HG03571 (cell line): ENCODE measurements at regions not wholly inside any gene's neighbourhood (a gene's known extent, or its start where the extent isn't known, plus 50 kb on each side); places are given as distances from the start of the nearest gene placed in this dataset.
"Not testable (repeated sequence)": the region's sequence is repeated elsewhere in the genome, so short reads cannot be mapped to it uniquely, and the experiment has no call there.

ENCODE experiments used
- ATAC-seq: cut with Tn5 transposase; IDR thresholded peaks from one replicate; pipeline ENCODE4 v1.9.1; 2021; ENCODE audit not compliant: unreplicated experiment

DNA sequence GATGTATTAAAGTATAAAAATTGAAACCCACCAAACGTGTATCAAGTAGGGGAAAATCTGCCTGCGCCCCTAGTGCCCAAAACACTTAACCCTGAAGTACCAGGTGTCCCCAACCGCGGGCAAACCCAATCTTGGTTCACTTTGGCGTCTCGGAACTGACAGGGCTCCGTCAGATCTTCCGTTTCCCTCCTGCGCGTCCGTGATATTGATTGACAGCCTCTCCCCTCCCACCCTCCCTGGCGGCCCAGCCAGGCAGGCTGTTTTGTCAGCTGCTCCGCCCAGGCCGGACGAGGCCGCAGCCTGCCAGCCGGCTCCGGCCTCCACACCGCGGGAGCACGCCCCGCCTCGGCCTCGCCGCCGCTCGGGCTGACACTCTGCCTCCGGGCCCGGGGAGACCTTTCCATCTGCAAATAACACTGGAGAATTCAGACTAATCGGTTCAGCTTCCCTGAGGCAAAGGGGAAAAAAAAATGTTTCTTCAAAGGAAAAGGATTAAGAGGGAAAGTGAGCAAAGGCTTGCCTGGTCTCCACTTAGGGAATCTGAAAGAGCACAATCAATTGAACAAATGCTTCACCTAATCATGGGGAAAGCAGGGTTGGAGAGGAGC, 234.9 kb upstream of the MCHR2 start:
- peak; percentile 100 for ATAC-seq

DNA sequence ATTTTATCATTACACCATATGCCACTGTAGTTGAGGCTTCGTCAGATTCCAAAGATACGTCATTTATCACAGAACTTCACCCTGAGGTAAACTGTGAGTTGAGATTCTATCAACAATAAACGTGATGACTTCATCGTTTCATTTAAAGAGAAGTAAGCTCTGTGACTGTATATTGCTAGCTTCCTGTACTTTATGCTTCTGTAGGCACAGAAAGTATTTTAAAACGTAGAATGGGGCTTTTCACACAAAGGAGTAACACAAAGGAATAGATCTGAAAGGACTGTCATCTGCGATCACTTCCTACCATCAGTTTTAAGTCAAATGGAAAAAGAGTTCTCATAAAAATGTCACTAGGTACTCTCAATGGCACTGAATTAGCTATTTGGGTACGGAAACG, 234.4 kb upstream of the MCHR2 start:
- no peak for ATAC-seq

DNA sequence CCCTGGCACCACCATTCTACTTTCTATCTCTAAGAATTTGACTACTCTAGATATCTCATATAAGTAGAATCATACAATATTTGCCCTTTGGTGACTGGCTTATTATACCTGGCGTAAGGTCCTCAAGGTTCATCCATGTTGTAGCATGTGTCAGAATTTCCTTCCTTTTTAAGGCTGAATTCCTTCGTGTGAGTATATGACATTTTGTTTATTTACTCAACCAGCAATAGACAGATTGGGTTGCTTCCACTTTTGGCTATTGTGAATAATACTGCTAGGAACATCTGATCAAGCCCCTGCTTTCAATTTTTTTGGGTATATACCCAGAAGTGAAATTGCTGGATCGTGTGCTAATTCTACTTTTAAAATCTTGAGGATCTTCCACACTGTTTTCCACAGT, 232.8 kb upstream of the MCHR2 start:
- ATAC-seq: no peak

DNA sequence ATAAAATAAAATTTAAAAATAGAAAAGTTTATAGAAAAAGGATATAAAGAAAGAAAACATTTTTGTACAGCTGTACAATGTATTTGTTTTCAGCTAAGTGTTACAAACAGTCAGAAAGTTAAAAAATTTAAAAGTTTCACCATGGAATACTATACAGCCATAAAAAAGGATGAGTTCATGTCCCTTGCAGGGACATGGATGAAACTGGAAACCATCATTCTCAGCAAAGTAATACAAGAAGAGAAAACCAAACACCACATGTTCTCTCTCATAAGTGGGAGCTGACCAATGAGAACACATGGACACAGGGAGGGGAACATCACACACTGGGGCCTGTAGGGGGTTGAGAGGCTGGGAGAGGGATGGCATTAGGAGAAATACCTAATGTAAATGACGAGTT, 229.9 kb upstream of the MCHR2 start:
- not testable (repeated sequence) for ATAC-seq

DNA sequence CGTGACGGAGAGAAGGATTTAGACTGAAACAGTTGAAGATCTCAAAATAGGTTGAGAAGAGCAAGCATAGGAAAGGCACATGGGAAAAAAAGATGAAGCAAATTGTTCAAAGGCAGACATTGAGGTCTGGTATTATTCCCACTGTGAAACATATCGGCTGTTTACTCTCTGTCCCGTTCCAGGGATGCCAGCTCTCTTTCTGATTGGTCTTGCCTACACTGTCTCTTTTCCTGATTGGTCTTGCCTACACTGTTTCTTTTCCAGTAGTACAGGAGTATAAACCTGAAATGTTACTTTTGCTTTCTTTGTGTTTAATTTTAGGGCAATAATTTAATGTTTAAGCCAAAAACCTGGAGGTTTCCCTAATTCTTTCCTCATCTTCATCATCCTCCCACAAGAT, 226.5 kb upstream of the MCHR2 start:
- ATAC-seq: no peak

DNA sequence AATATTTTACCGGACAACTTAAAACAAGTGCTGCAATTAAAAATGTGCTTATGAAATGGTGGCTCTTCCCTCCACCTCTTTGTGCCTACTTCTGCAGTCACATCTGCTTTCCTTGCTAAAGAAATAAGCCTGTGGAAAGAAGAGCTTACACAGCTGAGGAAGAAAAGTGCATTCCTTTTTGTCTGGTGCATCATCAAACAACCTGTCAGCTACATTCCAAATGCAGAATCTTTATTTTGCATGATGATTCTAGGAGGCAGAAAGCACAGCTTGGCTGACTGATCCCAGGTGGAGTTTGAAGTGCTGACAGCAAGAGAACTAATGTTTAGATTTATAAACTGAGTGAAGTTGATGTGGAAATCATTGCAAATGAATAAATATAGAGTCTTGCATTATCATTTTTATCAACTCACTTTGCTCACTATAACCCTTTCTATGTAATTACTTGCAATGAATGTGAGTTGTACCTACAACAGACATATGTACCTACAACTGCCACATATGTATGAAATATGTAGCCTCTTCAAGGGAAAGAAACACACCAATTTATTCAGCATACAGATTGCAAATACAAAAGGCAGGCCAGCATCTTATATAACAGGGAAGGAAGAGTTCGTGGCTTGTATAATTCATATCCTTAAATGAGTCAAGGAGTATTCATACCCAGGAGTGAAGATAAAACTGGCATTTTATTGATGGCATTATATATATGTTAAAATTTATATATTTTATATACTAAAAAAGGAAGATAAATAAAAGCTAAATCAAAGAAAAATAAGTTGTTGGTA, 223.4 kb upstream of the MCHR2 start:
- ATAC-seq: no peak

DNA sequence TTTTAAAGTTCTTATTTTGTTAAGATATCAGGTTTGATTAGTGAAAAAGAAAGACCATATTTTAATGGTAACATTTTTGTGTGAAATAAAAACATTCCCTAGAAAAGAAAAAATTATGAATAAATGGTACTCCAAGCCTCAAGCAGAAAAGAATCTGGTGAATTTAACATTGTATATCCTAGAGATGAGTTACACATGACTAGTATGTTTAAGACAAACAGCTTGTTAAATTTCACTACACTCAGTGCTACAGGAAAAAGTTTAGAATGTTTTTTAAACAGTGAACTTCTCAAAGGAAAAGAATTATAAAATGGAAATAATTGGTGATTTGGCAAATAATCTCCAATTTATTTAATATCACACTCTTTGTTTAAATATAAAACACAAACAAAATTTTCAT, 222.7 kb upstream of the MCHR2 start:
- ATAC-seq: no peak

DNA sequence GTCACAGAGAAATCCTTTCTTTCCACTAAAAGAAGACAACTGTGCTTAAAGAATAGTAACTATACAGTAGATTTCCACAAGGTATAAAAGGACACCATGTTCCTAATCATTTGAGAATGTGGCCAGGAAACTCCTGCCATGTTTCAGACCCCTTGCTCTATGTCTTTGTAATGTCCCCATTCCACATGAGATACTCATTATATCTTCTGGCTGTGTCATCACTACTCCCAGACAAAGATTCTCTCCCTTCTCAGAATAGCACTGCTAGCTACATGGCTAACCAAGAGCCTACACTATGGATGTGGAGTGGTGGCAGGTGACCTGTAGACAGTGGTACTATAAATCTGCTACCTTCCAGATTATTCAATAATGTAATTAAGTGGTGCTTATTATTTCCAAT, 218.1 kb upstream of the MCHR2 start:
- no peak for ATAC-seq

DNA sequence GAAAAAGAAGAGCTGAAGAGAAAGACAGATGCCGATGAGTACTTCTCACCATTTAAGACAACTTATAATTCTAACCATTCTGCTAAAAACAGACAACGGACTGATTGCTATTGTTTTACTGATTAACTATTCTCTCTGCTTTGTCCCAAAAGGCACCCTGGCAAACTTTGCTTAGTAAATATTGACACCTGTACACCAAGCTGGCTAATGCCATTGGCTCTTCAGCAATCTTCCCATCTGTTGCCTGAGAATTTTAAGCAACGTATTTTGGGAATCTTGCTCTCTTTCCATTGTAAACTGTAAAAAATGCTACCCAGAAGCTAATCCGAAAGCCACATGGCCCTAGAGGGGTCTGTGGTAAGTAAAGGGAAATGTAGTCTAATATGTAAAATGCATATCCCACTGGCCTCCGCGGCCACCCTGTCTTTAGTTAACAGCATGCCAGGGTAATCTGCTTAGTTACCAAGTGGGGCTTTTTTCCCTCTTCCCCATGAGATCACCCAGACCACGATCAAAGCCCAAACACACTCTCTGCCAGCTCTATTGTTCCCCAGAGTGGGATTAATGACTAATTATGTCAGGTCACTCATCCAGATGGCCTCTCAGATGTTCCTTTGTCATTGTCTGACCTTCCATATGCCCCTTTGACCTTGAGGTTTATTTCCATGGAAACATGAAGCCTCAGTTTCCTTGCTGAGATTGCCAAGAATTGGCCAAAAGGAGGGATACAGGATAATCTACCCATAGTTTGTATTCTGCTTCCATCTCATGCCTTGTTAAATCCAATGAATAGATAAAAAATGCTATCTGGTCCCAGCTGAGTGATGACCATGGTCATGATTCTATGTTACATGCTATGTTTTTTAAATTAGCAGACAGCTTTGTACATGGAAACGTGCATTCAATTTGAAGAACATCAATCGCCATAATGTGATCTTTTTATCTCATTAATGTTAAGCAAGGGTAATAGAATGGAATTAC, 216.4 kb upstream of the MCHR2 start:
- ATAC-seq: no peak

DNA sequence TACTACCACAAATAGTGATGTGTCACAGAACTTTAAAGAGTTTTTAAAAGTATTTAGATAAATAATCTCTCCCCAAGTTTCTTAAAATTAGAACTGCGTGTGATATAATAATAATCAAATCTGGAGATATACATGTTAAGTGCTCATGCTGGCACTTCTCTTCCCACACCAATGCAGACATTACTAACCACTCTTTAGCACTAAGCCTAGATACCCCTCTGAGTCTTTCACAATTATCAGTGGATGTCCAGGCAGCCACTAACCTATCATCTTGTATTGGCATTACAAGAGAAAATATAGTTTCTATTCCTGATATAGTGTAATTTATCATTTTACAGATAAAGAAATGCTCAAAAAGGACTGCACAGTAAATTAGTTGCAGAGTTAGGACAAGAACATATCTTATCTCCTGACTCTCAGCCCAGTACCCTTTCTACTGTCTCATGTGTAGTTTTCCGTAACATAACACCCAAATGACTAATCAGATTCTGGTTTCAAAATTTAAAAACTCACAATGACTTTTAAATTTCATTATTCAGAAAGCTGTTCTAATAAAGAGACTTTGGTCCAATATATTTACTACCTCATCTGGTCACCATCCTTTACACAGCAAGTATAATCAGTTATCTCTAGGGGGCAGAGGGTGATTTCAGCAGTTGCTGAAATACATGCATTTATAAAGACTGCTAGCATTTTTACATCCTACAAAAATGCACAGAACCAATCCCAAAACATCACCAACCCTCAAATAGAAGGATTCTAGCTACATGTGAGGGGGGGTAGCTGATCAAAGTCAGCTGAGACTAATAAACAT, 215.5 kb upstream of the MCHR2 start:
- ATAC-seq: no peak

DNA sequence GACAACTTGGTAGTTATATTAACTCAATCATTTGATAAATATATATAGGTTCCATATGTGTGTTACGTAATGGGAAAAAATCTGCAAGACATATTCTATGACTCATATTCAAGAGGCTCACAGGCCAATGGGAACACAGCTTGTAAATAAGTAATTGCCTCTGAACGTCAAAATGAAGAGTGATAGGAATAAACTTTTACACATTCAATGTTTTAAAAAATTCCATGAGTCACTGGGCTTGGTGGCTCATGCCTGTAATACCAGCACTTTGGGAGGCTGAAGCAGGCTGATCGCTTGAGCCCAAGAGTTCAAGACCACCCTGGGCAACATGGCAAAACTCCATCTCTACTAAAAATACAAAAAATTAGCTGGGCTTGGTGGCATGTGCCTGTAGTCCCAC, 209.4 kb upstream of the MCHR2 start:
- ATAC-seq: no peak

DNA sequence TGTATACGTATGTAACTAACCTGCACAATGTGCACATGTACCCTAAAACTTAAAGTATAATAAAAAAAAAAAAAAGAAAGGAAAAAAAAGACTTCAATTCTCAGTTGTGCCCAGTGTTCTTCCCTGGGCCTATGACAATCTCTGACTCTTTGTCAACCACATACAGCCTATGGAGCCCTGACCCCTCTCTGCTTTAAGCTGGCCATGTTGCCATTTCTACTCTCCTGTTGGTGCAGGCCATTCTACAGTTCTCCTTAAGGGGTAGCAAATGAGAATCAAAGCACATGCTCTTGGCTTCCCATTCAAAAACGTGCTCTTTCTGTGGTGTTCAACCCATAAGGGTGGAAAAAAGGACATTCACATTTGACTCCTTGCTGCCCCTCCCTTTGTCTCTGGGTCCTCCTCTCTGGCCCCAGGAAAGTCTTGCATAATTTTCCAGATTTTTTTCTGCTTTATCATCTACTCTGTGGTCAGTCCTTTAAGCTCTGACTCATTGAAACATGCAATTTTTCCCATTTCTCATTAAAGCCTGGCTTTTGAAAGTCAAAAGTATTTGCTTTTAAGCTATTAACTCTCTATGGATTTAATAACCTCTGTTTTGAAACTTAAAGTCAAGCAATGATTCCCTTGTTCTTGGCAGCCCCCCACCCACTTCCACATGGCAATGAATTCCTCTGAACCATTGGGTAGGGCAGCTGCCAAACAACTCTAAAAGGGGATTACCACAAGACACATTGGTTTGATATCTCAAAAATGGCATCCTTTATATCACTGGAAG, 208.6 kb upstream of the MCHR2 start:
- ATAC-seq: no peak

DNA sequence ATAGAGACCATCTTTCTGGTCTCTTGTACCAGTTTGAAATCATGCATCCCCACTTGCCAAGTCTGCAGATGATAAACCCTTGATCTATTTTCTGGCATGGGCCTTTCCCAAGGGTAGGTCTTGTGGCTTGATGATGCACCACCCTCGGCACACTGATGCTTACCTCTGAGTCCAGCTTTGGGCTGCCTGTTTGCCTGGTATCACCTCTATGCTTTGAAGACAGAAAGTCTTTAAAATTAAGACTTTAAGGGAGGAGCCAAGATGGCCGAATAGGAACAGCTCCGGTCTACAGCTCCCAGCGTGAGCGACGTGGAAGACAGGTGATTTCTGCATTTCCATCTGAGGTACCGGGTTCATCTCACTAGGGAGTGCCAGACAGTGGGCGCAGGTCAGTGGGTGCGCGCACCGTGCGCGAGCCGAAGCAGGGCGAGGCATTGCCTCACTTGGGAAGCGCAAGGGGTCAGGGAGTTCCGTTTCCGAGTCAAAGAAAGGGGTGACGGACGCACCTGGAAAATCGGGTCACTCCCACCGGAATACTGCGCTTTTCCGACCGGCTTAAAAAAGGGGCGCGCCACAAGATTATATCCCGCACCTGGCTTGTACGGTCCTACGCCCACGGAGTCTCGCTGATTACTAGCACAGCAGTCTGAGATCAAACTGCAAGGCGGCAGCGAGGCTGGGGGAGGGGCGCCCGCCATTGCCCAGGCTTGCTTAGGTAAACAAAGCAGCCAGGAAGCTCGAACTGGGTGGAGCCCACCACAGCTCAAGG, 202.4 kb upstream of the MCHR2 start:
- ATAC-seq: not testable (repeated sequence)

DNA sequence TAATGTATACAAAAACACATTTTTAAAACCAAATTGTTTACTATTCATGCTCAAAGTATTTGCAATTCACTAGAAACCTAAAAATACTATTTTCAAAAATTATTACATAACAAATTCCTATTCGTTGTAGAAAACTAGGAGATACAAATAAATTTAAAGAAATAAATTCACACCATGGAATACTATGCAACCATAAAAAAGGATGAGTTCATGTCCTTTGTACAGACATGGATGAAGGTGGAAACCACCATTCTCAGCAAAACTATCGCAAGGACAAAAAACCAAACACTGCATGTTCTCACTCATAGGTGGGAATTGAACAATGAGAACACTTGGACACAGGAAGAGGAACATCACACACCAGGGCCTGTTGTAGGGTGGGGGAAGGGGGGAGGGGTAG, 201.2 kb upstream of the MCHR2 start:
- ATAC-seq: not testable (repeated sequence)

DNA sequence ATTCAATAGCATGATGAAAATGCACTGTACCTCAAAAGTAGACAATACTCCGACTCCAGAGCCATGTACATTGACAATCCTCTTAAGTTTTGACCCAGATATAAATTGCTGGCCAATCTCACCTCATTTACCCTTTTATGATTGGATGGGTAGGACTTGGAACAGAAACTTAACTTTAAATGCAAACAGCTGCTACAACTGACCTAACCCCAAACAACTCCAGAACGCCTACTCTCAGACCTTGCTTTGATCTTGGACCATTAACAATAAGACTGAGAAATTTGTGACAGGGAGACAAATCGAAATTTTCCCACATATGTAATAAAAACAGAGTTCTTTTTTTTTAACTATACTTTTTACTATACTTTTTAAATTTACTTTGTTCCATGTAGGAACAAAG, 200.5 kb upstream of the MCHR2 start:
- no peak for ATAC-seq

DNA sequence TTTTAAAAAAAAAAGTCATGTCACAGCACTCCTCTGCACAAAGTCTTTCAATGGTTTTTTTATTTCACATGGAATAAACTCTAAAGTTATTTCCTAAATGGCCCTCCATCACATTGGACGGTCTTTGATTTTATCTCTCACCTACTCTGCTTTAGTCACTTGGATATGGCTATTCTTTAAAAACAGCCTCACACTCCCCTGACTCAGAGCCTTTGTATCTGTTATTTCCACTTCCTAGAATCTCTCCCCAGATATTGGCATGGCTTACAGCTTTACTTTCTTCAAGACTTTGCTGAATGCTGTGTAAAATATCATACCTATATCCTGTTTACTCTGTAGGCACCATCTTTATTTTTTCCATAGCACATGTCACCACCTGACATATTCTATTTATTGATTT, 194.7 kb upstream of the MCHR2 start:
- ATAC-seq: no peak

DNA sequence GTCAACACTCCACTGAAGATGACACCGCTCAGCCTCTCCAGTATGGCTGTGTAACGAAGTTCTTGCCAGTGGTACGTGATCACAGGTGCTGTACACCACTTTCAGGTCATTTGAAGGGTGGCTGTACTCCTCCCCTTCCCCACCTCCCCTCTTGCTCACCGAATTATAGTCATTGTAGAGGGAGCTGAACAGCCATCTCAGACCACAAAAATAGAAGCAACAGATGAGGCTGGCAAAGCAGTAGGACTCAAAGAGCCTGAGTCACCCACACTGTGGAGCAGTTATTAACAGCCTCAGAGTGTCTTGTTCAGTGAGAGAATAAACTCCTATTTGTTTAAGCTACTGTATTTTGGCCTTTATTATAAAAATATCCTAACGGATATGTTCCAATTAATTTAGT, 192.5 kb upstream of the MCHR2 start:
- no peak for ATAC-seq

DNA sequence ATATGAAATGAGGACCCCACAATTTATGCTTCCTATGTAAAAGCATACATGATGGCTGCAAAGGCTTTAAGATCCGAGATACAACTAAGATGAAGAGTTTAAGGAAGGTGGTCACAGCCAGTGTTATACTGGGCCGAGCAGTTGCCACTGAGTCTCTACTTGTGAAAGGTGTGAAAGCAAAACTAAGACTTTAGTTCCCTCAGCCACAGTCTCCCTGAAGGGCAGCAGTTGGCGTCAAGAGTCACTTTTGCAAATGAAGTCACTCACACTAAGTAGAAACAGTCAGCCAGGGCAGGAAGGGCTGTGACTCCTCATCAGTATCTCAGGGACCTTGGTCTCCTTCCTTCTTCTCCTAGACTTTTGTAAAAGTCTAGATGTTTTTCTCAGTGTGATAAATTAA, 191.6 kb upstream of the MCHR2 start:
- ATAC-seq: no peak

DNA sequence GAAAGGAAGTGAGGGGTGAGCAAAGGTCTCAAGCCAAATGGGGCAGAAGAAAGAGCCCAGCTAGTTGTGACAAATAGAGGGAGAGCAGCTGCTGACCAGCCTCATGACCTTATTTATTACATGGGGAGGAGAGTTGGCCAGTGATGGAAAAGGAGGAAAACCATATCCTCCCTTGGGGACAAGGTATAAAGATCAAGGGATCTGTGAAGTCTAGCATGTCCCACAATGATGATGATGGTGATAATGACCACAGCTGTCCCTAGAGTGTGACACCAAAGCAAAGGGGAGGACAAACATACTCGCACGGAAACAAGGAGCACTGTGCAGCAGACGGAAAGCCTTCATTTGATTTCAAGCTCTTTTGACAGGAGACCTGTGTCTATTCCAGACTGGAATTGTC, 190.4 kb upstream of the MCHR2 start:
- no peak for ATAC-seq
